ENCODE measurements at regions not wholly inside any gene's neighbourhood (a gene's known extent, or its start where the extent isn't known, plus 50 kb on each side); places are given as distances from the start of the nearest gene placed in this dataset.
"Not testable (repeated sequence)": the region's sequence is repeated elsewhere in the genome, so short reads cannot be mapped to it uniquely, and the experiment has no call there.

DNA sequence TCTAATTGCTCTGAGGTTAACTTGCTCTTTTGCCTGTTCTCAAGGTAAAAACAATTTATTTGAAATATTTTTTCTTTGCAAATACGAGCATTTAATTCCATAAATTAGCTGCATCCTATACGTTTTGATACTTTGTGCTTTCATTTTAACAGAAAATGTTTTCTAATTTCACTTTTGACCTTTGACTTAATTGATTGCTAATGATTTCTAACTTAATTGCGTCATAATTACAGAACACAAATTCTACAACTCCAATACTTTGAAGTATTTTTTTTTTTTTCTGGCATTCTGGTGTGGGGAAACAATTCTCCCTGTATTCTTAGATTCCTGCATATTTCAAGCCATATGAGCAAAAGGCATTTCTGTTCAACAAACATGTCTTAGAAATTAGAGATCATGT, 134.0 kb downstream of the ISOC1 start:
- H3K4me3 ChIP-seq (ENCODE audit: low read length): no peak overlapping the region

DNA sequence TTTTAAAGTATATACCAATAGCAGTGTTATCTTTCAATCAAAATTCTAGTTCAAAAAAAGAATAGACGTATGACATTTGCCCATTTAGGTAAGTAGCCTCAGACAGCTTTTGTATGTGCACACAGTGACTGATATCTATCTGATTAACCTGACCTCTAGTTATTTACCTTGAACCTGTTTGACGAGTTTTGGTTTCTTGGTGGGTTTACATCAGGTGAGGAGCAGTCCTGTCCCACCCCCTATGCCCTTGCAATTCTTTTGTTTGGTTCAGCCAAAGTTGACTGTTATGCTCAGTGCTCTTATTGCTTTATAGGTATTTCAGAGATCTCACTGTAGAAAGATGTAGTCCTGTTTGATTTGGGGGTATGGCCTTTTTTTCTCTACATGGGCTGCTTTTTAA, 147.2 kb downstream of the ISOC1 start:
- Histone ChIP-seq H3K9me3 (replicated peaks; ENCODE audit: low read length) (no peaks in the 10 kb centered on the region), H3K27me3 (ENCODE audit: control insufficient read depth, insufficient read depth, low read length) (no peaks in the 10 kb centered on the region), H3K4me1 (ENCODE audit: control insufficient read depth, insufficient read depth, low read length) (peaks cover 12% of the 10 kb centered on the region), H3K4me3 (ENCODE audit: low read length) (no peak overlapping the region), H3K9ac (ENCODE audit: low read depth, low read length) (no peak overlapping the region), H3K36me3 (ENCODE audit: insufficient read depth, low read length) (no peaks in the 10 kb centered on the region), H3K4me2 (ENCODE audit: low read length) (no peak overlapping the region)

More for the DNA sequence above, 134.0 kb downstream of the ISOC1 start:
- no peak overlapping the region for H3K4me2 ChIP-seq (ENCODE audit: low read length)
- H3K9me3 ChIP-seq (replicated peaks; ENCODE audit: low read length): no peaks in the 10 kb centered on the region
- H3K4me1 ChIP-seq (ENCODE audit: control insufficient read depth, insufficient read depth, low read length): no peaks in the 10 kb centered on the region
- H3K27me3 ChIP-seq (ENCODE audit: control insufficient read depth, insufficient read depth, low read length): no peaks in the 10 kb centered on the region
- no peak overlapping the region for H3K9ac ChIP-seq (ENCODE audit: low read depth, low read length)
- no peaks in the 10 kb centered on the region for H3K36me3 ChIP-seq (ENCODE audit: insufficient read depth, low read length)

DNA sequence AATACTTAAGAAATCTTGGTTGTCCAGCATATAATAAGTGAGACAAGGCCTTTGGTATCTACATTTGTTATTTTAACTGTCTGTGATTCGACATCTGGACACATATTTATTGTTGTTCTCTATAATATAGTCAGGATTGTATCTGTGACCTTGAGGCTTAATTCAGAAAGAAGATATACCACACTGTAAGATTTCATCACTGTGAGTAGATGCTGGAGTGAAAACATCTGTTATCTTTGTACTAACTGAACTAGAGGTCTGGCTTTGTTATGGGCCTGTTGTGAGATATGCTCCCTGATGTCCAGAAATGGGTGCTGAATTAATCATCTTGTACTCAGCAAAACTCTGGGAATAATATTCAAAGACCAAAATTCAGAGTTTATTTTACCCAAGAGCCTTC, 148.5 kb downstream of the ISOC1 start:
- Histone ChIP-seq H3K4me2 (ENCODE audit: low read length) (no peak overlapping the region), H3K9me3 (replicated peaks; ENCODE audit: low read length) (no peaks in the 10 kb centered on the region), H3K36me3 (ENCODE audit: insufficient read depth, low read length) (no peaks in the 10 kb centered on the region), H3K4me1 (ENCODE audit: control insufficient read depth, insufficient read depth, low read length) (peaks cover 12% of the 10 kb centered on the region), H3K9ac (ENCODE audit: low read depth, low read length) (no peak overlapping the region), H3K4me3 (ENCODE audit: low read length) (no peak overlapping the region), H3K27me3 (ENCODE audit: control insufficient read depth, insufficient read depth, low read length) (no peaks in the 10 kb centered on the region)

- H3K9me3 ChIP-seq (replicated peaks; ENCODE audit: low read length): no peaks in the 10 kb centered on the region
- no peak overlapping the region for H3K4me3 ChIP-seq (ENCODE audit: low read length)
- H3K4me1 ChIP-seq (ENCODE audit: control insufficient read depth, insufficient read depth, low read length): peaks cover 12% of the 10 kb centered on the region
- H3K9ac ChIP-seq (ENCODE audit: low read depth, low read length): no peak overlapping the region
- no peak overlapping the region for H3K4me2 ChIP-seq (ENCODE audit: low read length)
- H3K36me3 ChIP-seq (ENCODE audit: insufficient read depth, low read length): no peaks in the 10 kb centered on the region
- no peaks in the 10 kb centered on the region for H3K27me3 ChIP-seq (ENCODE audit: control insufficient read depth, insufficient read depth, low read length)
Measured at GRCh38 chr5:129244478-129244877, 149.9 kb downstream of the ISOC1 start.

- Histone ChIP-seq H3K4me2 (ENCODE audit: low read length) (no peak overlapping the region), H3K4me1 (ENCODE audit: control insufficient read depth, insufficient read depth, low read length) (peaks cover 12% of the 10 kb centered on the region), H3K36me3 (ENCODE audit: insufficient read depth, low read length) (no peaks in the 10 kb centered on the region), H3K4me3 (ENCODE audit: low read length) (no peak overlapping the region), H3K9ac (ENCODE audit: low read depth, low read length) (no peak overlapping the region), H3K9me3 (replicated peaks; ENCODE audit: low read length) (no peaks in the 10 kb centered on the region), H3K27me3 (ENCODE audit: control insufficient read depth, insufficient read depth, low read length) (no peaks in the 10 kb centered on the region)
Measured at GRCh38 chr5:129245489-129245888, 150.9 kb downstream of the ISOC1 start.

DNA sequence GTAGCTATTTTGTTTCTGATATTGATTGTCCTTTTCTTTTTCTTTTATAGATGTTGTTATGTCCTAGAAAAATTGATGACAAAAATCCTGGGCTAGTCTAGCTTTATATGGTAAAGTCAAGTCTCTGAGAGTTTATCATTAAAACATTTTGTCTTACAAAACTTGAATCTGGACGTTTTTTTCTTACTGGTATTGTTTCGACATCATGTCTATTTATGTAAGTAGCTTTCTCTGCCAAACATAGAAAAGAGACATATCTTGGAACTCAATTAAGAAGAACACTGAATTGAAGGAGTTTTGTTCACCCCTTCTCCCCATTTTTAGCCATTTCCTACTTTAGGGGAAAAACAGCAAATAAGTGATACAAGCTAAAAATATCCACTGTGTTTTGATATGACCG, 151.5 kb downstream of the ISOC1 start:
- Histone ChIP-seq H3K9ac (ENCODE audit: low read depth, low read length) (no peak overlapping the region), H3K36me3 (ENCODE audit: insufficient read depth, low read length) (no peaks in the 10 kb centered on the region), H3K4me1 (ENCODE audit: control insufficient read depth, insufficient read depth, low read length) (peaks cover 12% of the 10 kb centered on the region)

GRCh38 chr5:129249886-129250285, 155.3 kb downstream of the ISOC1 start:
- Histone ChIP-seq H3K27me3 (ENCODE audit: control insufficient read depth, insufficient read depth, low read length) (no peaks in the 10 kb centered on the region), H3K36me3 (ENCODE audit: insufficient read depth, low read length) (no peaks in the 10 kb centered on the region), H3K4me1 (ENCODE audit: control insufficient read depth, insufficient read depth, low read length) (peaks cover under 1% of the 10 kb centered on the region), H3K4me2 (ENCODE audit: low read length) (no peak overlapping the region), H3K9me3 (replicated peaks; ENCODE audit: low read length) (no peaks in the 10 kb centered on the region), H3K9ac (ENCODE audit: low read depth, low read length) (no peak overlapping the region), H3K4me3 (ENCODE audit: low read length) (no peak overlapping the region)

More for the DNA sequence above, 151.5 kb downstream of the ISOC1 start:
- Histone ChIP-seq H3K9me3 (replicated peaks; ENCODE audit: low read length) (no peaks in the 10 kb centered on the region), H3K4me2 (ENCODE audit: low read length) (no peak overlapping the region), H3K27me3 (ENCODE audit: control insufficient read depth, insufficient read depth, low read length) (no peaks in the 10 kb centered on the region), H3K4me3 (ENCODE audit: low read length) (no peak overlapping the region)

DNA sequence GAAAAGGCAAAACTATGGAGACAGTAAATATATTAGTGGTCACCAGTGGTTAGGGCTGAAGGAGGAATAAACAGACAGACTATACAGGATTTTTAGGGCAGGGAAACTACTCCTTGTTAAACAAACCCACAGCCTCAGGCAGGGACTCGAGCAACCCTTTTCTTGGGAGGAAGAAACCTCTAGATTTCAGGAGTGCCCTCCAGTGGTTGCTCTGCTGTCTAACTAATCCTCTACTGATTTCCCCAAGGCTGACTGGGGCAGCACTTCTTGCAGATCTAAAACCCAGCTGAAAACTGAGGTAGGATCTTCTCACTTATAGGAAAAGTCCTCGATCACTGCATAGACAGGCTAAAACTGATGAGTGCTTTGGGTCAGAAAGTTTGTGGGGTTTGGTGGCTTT, 176.8 kb downstream of the ISOC1 start:
- Histone ChIP-seq H3K9ac (ENCODE audit: low read depth, low read length) (no peak overlapping the region), H3K4me1 (ENCODE audit: control insufficient read depth, insufficient read depth, low read length) (no peaks in the 10 kb centered on the region), H3K27me3 (ENCODE audit: control insufficient read depth, insufficient read depth, low read length) (no peaks in the 10 kb centered on the region), H3K4me3 (ENCODE audit: low read length) (no peak overlapping the region), H3K9me3 (replicated peaks; ENCODE audit: low read length) (no peaks in the 10 kb centered on the region), H3K36me3 (ENCODE audit: insufficient read depth, low read length) (no peaks in the 10 kb centered on the region), H3K4me2 (ENCODE audit: low read length) (no peak overlapping the region)

DNA sequence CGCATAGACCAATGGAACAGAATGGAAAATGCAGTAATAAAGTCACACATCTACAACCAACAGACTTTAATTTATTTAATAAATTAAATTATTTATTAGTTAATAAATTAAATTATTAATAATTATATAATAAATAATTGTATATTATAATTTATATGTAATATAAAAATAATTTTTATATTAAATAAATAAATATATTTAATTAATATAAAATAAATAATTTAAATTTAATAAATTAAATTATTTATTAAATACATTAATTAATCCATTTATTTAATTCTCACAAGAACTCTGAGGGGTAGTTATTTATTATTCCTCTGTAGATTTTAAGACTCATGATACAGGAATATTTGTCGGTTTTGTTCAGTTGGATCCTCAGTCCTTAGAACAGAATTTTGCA, 176.1 kb upstream of the ADAMTS19 start:
- H3K9me3 ChIP-seq (replicated peaks; ENCODE audit: low read length): no peaks in the 10 kb centered on the region
- no peaks in the 10 kb centered on the region for H3K4me1 ChIP-seq (ENCODE audit: control insufficient read depth, insufficient read depth, low read length)
- no peaks in the 10 kb centered on the region for H3K36me3 ChIP-seq (ENCODE audit: insufficient read depth, low read length)
- H3K4me3 ChIP-seq (ENCODE audit: low read length): no peak overlapping the region
- no peaks in the 10 kb centered on the region for H3K27me3 ChIP-seq (ENCODE audit: control insufficient read depth, insufficient read depth, low read length)
- H3K4me2 ChIP-seq (ENCODE audit: low read length): no peak overlapping the region
- no peak overlapping the region for H3K9ac ChIP-seq (ENCODE audit: low read depth, low read length)

DNA sequence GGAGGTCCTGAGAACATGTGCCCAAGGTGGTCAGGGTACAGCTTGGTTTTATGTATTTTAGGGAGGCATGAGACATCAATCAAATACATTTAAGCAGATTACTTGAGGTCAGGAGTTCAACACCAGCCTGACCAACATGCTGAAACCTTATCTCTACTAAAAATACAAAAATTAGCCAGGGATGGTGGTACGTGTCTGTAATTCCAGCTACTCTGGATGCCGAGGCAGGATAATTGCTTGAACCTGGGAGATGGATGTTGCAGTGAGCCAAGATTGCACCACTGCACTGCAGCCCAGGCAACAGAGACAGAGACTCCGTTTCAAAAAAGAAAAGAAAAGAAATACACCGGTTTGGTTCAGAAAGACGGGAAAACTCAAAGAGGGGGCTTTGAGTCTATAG, 165.9 kb upstream of the ADAMTS19 start:
- H3K4me2 ChIP-seq (ENCODE audit: low read length): not testable (repeated sequence)

GRCh38 chr5:129306725-129307124, 153.4 kb upstream of the ADAMTS19 start:
- Histone ChIP-seq H3K9ac (ENCODE audit: low read depth, low read length) (no peak overlapping the region), H3K4me2 (ENCODE audit: low read length) (no peak overlapping the region), H3K36me3 (ENCODE audit: insufficient read depth, low read length) (no peaks in the 10 kb centered on the region), H3K27me3 (ENCODE audit: control insufficient read depth, insufficient read depth, low read length) (no peaks in the 10 kb centered on the region), H3K4me1 (ENCODE audit: control insufficient read depth, insufficient read depth, low read length) (no peaks in the 10 kb centered on the region), H3K4me3 (ENCODE audit: low read length) (no peak overlapping the region), H3K9me3 (replicated peaks; ENCODE audit: low read length) (no peaks in the 10 kb centered on the region)

More for the DNA sequence above, 165.9 kb upstream of the ADAMTS19 start:
- H3K9me3 ChIP-seq (replicated peaks; ENCODE audit: low read length); H3K9ac ChIP-seq (ENCODE audit: low read depth, low read length); H3K36me3 ChIP-seq (ENCODE audit: insufficient read depth, low read length); H3K27me3 ChIP-seq (ENCODE audit: control insufficient read depth, insufficient read depth, low read length); H3K4me3 ChIP-seq (ENCODE audit: low read length); H3K4me1 ChIP-seq (ENCODE audit: control insufficient read depth, insufficient read depth, low read length): not testable (repeated sequence)

DNA sequence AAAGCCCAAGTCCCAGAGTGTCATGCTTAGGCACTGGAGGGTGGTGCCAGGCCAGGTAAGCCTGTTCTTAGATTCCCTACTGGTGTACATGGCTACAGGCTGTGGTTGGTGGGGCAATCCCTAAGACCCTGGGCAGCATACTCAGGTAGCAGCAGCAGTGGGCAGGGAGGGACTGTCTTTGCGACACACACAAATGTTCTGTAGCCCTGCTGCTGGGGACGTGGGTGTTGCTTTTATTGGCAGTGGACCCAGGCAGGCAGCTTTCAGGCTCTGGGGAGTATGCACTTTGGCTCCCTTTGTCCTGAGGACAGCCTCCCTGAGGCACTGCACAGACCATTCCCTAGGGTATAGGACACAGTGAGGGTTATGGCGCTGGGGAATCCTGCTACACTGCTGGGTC, 137.1 kb upstream of the ADAMTS19 start:
- no peaks in the 10 kb centered on the region for H3K9me3 ChIP-seq (replicated peaks; ENCODE audit: low read length)
- no peaks in the 10 kb centered on the region for H3K27me3 ChIP-seq (ENCODE audit: control insufficient read depth, insufficient read depth, low read length)
- no peaks in the 10 kb centered on the region for H3K36me3 ChIP-seq (ENCODE audit: insufficient read depth, low read length)

More for the DNA sequence above, 137.1 kb upstream of the ADAMTS19 start:
- H3K9ac ChIP-seq (ENCODE audit: low read depth, low read length): no peak overlapping the region
- no peak overlapping the region for H3K4me2 ChIP-seq (ENCODE audit: low read length)
- H3K4me3 ChIP-seq (ENCODE audit: low read length): no peak overlapping the region
- no peaks in the 10 kb centered on the region for H3K4me1 ChIP-seq (ENCODE audit: control insufficient read depth, insufficient read depth, low read length)

Data from skeletal muscle satellite cell (primary cell).